ENCODE measurements at regions not wholly inside any gene's neighbourhood (a gene's known extent, or its start where the extent isn't known, plus 50 kb on each side); places are given as distances from the start of the nearest gene placed in this dataset.

DNA sequence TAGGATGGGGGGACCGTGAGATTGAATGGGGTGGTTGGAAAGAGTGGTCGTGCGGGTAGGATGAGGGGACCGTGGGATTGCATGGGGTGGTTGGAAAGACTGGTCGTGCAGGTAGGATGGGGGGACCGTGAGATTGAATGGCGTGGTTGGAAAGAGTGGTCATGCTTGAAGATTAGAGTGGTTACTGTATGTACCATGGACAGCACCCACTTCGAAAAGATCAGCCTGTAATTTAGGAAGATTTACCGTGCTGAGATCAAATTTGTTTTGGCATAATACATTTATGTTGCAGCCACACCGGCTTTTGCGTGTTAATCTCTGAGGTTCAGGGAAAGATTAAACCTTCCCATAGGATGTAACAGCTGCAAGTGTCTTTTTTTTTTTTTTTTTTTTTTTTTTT is 495.2 kb upstream of the ADARB2 start:
- TF ChIP-seq, protein P1, sequence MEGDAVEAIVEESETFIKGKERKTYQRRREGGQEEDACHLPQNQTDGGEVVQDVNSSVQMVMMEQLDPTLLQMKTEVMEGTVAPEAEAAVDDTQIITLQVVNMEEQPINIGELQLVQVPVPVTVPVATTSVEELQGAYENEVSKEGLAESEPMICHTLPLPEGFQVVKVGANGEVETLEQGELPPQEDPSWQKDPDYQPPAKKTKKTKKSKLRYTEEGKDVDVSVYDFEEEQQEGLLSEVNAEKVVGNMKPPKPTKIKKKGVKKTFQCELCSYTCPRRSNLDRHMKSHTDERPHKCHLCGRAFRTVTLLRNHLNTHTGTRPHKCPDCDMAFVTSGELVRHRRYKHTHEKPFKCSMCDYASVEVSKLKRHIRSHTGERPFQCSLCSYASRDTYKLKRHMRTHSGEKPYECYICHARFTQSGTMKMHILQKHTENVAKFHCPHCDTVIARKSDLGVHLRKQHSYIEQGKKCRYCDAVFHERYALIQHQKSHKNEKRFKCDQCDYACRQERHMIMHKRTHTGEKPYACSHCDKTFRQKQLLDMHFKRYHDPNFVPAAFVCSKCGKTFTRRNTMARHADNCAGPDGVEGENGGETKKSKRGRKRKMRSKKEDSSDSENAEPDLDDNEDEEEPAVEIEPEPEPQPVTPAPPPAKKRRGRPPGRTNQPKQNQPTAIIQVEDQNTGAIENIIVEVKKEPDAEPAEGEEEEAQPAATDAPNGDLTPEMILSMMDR (IDR thresholded peaks at IDR 0.05; ENCODE audit: low read depth, low read length, missing input control), result no peak
- TF ChIP-seq YY1 (IDR thresholded peaks at IDR 0.05) (no peak), JUND (IDR thresholded peaks at IDR 0.05) (no peak), SP1 (IDR thresholded peaks at IDR 0.05) (no peak), TAF1 (conservative IDR thresholded peaks at IDR 0.05) (no peak), RAD21 (IDR thresholded peaks at IDR 0.05) (no peak), GABPA (IDR thresholded peaks at IDR 0.05 in 1 of 2, conservative IDR thresholded peaks at IDR 0.05 in 1 of 2) (no peak)
- TF ChIP-seq, protein P2, sequence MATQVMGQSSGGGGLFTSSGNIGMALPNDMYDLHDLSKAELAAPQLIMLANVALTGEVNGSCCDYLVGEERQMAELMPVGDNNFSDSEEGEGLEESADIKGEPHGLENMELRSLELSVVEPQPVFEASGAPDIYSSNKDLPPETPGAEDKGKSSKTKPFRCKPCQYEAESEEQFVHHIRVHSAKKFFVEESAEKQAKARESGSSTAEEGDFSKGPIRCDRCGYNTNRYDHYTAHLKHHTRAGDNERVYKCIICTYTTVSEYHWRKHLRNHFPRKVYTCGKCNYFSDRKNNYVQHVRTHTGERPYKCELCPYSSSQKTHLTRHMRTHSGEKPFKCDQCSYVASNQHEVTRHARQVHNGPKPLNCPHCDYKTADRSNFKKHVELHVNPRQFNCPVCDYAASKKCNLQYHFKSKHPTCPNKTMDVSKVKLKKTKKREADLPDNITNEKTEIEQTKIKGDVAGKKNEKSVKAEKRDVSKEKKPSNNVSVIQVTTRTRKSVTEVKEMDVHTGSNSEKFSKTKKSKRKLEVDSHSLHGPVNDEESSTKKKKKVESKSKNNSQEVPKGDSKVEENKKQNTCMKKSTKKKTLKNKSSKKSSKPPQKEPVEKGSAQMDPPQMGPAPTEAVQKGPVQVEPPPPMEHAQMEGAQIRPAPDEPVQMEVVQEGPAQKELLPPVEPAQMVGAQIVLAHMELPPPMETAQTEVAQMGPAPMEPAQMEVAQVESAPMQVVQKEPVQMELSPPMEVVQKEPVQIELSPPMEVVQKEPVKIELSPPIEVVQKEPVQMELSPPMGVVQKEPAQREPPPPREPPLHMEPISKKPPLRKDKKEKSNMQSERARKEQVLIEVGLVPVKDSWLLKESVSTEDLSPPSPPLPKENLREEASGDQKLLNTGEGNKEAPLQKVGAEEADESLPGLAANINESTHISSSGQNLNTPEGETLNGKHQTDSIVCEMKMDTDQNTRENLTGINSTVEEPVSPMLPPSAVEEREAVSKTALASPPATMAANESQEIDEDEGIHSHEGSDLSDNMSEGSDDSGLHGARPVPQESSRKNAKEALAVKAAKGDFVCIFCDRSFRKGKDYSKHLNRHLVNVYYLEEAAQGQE (IDR thresholded peaks at IDR 0.05), result peak; percentile 26
- TF ChIP-seq, protein P3, sequence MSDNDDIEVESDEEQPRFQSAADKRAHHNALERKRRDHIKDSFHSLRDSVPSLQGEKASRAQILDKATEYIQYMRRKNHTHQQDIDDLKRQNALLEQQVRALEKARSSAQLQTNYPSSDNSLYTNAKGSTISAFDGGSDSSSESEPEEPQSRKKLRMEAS (IDR thresholded peaks at IDR 0.05), result no peak
- TF ChIP-seq, protein P4, sequence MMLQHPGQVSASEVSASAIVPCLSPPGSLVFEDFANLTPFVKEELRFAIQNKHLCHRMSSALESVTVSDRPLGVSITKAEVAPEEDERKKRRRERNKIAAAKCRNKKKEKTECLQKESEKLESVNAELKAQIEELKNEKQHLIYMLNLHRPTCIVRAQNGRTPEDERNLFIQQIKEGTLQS (IDR thresholded peaks at IDR 0.05), result no peak
- TF ChIP-seq, protein P5, sequence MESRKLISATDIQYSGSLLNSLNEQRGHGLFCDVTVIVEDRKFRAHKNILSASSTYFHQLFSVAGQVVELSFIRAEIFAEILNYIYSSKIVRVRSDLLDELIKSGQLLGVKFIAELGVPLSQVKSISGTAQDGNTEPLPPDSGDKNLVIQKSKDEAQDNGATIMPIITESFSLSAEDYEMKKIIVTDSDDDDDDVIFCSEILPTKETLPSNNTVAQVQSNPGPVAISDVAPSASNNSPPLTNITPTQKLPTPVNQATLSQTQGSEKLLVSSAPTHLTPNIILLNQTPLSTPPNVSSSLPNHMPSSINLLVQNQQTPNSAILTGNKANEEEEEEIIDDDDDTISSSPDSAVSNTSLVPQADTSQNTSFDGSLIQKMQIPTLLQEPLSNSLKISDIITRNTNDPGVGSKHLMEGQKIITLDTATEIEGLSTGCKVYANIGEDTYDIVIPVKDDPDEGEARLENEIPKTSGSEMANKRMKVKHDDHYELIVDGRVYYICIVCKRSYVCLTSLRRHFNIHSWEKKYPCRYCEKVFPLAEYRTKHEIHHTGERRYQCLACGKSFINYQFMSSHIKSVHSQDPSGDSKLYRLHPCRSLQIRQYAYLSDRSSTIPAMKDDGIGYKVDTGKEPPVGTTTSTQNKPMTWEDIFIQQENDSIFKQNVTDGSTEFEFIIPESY (IDR thresholded peaks at IDR 0.05), result no peak
